ENCODE measurements at regions not wholly inside any gene's neighbourhood (a gene's known extent, or its start where the extent isn't known, plus 50 kb on each side); places are given as distances from the start of the nearest gene placed in this dataset.
"Not testable (repeated sequence)": the region's sequence is repeated elsewhere in the genome, so short reads cannot be mapped to it uniquely, and the experiment has no call there.

DNA sequence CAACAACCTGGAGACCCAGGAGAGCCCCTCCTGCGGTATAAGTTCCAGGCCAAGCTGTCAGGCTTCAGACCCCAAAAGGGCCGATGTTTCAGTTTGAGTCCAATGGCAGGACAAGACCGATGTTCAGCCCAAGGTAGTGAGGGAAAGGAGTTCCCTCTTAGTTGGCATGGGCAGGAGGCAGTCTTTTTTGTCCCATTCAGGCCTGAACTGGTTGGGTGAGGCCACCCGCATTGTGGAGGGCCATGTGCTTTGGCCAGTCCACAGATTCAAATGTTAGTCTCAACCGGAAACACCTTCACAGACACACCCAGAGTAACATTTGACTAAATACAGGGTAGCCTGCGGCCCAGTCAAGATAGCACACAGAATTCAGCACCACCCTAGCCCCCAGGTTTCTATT, 89.6 kb upstream of the ANKRD10 start:
- no peak for DNase-seq

- DNase-seq = no peak
Measured at GRCh38 chr13:111001636-111002035, 86.8 kb upstream of the ANKRD10 start.

GRCh38 chr13:110993788-110994187, 78.9 kb upstream of the ANKRD10 start:
- DNase-seq = no peak

GRCh38 chr13:110991991-110992508, 77.2 kb upstream of the ANKRD10 start:
- DNase-seq = no peak

- no peak for DNase-seq
Measured at GRCh38 chr13:110989331-110989730, 74.5 kb upstream of the ANKRD10 start.

DNA sequence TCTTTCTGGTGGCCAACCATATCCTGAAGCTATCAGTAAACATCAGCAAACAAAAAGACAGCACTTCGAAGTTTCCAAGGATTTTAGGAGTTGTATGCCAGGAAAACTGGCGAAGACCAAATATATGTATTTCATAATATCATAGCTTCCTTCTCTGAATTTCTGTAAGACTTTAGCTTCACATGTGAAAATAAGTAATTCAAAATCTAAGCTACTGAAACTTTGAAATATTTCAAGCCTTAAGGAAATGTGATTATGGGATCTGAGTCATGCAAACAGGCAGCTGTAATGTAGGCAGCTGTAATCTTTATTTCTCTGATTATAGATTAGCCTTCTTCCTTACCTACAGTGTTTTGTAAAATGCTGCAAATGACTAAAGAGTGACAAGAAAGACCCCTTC, 70.7 kb upstream of the ANKRD10 start:
- DNase-seq = no peak

GRCh38 chr13:110984798-110985197, 69.9 kb upstream of the ANKRD10 start:
- no peak for DNase-seq

DNA sequence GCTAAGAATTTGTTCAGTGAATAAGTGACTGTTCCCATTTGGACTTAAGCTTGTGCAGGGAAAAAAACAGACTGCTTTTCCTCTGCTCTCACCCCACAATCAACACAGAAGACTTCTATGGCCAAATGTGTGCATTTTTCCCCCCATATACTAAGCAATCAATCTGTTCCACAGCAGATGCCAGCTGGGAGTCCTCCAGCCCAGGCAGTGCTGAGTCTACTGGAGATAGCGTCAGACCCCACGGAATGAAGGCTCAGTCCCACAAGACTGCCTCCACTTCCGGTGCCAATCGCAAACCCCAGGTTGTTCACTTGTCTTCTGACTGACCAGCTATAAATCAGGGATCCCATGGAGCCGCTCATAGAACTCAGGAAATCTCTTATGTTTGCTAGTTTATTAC, 69.5 kb upstream of the ANKRD10 start:
- DNase-seq = no peak

DNA sequence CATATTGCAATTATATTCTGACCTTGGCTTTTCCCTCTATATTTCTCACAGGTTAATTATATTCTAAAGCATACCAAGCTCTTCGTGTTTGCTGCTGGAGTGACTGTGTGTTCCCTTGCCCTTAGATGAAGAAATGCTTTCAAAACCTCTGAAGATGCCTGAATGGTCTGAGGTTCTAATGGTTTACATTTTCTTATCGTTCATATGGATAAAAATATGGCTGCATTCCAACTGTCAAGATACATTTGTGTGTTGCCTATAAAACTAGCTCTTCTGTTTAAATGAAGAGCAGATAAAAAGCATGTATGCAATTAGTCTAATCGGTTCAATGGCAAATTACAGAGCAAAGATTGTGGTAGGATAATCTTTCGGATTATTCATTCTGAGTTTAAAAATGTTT, 68.4 kb upstream of the ANKRD10 start:
- DNase-seq = no peak

DNA sequence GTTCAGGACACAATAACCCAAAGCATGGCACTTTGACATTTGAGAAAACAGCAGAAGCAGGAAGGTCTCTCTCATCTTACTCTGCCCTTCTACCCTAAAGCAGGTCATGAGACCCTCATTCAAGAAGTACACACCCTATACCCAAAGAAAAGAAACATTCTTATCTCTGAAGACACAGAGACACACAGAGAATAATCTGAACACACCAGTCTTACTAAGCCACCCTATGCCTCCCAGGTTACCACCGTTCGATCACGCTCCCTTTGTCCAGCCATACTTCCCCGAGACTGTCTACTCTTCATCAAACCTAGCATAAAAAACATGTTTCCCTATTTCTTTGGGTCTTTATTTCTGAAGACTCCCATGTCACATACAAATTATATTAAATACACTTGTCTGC, 66.5 kb upstream of the ANKRD10 start:
- DNase-seq = no peak

- DNase-seq = no peak
Measured at GRCh38 chr13:110980921-110981320, 66.1 kb upstream of the ANKRD10 start.

DNA sequence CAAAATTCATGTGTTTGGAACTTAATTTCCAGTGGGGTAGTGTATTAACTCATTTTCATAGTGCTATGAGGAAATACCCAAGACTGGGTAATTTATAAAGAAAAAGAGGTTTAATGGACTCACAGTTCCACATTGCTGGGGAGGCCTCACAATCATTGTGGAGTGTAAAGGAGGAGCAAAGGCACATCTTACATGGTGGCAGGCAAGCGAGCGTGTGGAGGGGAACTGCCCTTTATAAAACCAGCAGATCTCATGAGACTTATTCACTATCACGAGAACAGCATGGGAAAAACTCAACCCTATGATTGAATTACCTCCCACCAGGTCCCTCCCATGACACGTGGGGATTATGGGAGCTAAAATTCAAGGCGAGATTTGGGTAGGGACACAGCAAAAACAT, 64.3 kb upstream of the ANKRD10 start:
- DNase-seq = not testable (repeated sequence)

DNA sequence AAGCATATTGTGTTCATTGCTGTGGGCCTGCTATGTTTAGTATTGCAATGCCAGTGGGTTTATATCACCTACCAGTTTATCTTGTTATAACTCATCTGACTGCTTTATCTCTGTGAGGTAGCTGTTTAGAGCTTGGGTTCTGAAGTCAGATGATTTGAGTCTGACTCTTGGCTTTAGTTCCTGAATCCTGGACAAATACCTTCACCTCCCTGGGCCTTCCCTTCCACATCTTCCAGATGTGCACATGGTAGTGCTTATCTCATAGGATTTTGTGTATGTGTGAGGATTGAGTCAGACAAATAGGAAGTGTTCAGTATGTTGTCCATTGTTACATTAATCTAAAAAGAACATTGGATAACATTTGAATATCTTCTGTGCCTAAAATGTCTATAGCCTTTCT, 63.5 kb upstream of the ANKRD10 start:
- DNase-seq = no peak

- no peak for DNase-seq
Measured at GRCh38 chr13:110976785-110977184, 61.9 kb upstream of the ANKRD10 start.

DNA sequence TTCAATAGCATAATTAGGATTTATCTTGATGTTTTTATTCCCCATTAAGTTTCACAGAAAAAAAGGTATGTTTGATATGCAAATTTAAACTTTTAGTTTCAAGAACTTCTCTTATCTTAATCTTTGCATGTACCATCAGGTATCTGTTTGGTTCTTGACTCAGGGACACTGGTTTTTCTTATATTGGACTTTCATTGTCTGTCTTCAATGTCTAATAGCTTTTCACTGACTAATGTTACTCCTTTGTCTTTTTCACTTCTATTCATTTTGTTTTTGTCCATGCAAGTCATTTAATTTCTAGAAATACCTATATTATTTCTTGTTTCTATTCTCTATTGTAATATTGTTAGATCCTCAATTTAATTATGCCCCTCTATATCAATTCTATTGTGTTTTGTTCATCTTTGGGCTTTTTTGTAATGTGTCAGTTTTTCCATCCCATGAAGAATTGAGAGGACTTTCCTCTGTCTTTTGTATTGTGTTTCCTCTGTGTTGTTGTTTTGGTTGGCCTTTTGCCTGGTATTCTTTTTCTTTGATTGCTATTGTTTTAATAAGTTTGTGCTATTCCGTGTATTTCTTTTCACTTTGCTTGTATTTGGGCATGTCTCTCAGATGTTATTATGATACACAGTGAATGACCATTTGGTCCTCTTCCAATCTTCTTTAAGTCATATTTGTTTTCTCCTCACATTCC, 58.3 kb upstream of the ANKRD10 start:
- no peak for DNase-seq

GRCh38 chr13:110971486-110971885, 56.6 kb upstream of the ANKRD10 start:
- DNase-seq = no peak

DNA sequence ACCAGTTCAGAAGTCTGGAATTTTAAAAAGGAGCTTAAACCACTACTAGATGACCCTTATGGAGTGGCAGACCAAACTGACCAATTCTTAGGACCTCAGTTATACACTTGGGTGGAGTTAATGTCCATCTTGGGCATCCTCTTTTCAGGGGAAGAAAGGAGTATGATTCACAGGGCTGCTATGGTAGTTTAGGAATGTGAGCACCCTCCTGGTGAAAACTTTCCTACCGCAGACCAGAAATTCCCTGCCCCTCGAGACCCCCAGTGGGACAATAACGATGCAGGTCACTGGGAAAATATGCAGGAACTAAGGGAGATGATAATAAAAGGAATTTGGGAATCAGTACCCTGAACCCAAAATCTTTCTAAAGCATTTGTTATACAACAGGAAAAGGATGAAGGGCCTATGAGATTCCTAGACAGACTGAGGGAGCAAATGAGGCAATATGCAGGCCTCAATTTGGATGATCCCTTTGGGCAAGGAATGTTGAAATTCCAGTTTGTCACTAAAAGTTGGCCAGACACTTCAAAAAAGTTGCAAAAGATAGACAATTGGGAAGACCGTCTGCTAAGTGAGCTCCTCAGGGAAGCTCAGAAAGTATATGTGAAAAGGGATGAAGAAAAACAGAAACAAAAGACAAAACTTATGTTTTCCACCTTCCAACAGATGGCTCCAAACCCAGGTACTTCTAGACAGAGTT, 52.4 kb upstream of the ANKRD10 start:
- not testable (repeated sequence) for DNase-seq

- no peak for DNase-seq
Measured at GRCh38 chr13:110965755-110966134, 50.9 kb upstream of the ANKRD10 start.

DNA sequence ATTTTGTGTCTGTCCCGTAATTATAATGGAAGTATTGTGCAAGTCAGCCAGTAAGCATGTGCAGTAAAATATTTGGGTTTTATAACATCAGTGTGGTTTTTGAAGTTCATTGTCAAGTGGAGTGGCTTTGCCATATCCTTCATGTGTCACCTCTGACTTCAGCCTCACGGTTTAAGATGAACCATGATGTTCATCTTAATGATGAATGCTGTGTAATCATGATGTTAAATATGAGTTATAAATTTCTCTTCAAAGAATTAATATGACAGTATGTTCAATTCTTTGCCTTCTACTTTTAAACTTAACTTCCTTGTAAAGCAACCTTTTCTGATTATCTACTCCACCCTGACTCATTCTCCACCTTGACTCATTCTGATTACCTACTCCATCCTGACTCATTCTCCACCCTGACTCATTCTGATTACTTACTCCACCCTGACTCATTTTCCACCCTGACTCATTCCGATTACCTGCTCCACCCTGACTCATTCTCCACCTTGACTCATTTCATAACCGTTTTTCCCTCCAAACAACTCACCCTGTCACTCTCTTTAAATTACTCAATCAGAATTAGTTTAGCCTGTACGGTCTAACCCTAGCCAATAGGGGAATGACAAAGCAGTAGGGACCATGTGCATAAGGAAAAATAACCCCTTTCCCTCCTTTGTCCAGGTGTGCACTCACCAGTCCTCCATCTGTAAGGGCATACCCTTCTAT, 50.3 kb upstream of the ANKRD10 start:
- DNase-seq = no peak
